GM18505 (cell line): ENCODE measurements at regions not wholly inside any gene's neighbourhood (a gene's known extent, or its start where the extent isn't known, plus 50 kb on each side); places are given as distances from the start of the nearest gene placed in this dataset.
A peak's percentile ranks its signal among the peaks of the same experiment; 100 is the strongest.
"Not testable (repeated sequence)": the region's sequence is repeated elsewhere in the genome, so short reads cannot be mapped to it uniquely, and the experiment has no call there.

Source experiments
- ATAC-seq: cut with Tn5 transposase; IDR thresholded peaks from one replicate; pipeline ENCODE4 v1.9.1; 2021; ENCODE audit not compliant: unreplicated experiment
- POLR2A ChIP-seq: IDR thresholded peaks from 4 replicates; pipeline ENCODE4 v1.6.1; 2011; ENCODE audit warnings: borderline replicate concordance; ENCODE audit not compliant: insufficient read depth, insufficient read length; ENCODE audit errors: extremely low read depth

DNA sequence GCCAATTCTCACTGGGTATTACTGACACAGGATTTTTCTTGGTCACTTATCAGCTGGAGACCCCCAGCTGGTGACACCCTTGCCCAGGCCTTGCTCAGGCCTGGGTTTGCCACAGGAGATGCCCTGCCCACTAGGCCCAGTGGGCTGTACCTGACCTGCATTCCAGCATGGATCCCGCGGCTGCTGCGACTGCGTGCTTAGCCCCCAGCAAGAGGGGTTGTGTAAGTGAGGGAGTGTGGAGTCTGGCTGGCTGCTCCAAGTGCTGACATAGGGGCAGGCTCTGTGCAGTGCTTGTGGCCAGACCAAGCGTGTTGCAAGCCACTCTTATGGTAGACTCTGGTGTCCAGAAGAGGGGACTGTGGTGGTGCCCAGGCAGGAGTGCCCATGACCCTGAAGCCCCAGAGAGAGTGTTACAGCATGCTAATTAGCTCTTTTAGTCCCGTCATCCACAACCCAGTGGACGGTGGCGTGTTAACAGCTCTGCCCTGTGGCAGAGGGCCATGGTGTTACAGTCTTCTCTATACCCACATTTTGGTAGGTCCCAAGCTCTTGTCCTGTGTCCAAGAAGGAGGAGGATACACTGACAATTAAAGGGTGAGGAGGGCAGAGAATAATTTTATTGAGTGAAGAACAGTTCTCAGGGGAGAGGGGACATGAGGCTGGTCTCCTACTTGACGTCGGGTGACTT lies 491.7 kb upstream of the MEIS1 start:
- TF ChIP-seq POLR2A = no peak
- ATAC-seq = no peak

DNA sequence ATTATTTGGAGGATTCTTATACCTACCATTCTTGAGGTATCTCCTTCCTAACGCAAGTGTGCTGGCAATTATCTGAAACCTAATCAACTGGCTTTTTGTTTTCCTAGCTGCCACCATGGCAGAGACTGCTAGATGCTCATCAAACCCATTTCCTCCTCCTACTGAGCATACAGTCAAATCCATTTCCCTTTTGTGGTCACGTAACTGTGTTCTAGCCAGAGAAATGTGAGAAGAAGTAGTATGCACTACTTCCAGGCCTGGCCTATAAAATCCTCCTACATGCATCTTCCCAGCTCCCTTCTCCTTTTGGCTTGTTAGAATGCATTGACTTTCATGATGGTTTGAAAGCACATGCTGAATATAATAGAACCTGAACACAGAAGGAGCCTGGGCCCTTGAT lies 494.1 kb upstream of the MEIS1 start:
- TF ChIP-seq POLR2A = no peak
- ATAC-seq = no peak

DNA sequence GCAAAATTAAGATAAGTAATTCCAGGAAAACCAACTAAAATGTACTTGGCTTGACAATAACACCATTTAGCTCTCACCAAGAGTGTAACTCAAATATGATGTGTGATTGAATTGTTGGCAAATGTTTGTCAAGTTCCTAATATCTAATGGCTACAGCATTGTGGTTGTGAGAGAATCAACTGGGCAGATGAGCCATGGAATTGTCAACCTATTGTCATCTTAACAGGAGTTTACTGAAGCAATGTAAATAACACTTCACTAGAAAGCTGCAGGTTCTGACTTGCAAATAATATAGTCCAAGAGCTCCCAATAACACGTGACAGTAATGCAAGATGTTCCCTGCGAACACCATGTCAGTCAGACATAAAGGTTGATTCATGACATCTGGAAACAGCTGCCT lies 495.2 kb upstream of the MEIS1 start:
- no peak for ATAC-seq
- TF ChIP-seq POLR2A = no peak

DNA sequence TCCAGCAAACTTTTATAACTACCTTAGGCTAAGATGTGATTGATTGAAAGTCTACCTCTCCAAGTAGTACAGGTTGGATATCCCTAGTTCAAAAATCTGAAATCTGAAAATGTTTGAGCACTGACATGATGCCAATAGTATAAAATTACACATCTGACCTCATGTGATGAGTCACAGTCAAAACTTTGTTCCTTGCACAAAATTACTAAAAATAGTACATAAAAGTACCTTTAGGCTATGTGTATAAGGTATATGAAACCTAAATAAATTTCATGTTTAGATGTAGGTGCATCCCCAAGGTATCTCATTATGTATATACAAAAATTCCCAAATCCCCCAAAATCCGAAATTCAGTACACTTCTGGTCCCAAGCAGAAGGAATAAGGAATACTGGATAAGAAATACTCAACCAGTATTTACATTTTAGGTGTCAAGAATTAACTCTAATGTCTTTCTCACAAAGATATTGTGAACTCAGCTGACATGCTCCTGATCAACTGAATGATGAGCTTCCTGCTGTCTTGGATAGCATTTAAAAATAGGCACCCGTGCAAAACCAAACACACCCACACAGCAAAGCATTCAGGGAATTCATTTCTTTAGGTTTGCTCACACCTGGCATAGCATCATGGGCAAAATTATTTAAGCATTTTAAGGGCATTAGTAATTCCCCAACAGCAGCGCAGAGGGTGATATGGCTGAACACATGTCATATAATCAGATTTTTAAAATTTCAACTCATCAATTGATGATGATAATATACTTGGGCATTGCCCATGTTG lies 497.4 kb upstream of the MEIS1 start:
- ATAC-seq = no peak
- TF ChIP-seq POLR2A = no peak

DNA sequence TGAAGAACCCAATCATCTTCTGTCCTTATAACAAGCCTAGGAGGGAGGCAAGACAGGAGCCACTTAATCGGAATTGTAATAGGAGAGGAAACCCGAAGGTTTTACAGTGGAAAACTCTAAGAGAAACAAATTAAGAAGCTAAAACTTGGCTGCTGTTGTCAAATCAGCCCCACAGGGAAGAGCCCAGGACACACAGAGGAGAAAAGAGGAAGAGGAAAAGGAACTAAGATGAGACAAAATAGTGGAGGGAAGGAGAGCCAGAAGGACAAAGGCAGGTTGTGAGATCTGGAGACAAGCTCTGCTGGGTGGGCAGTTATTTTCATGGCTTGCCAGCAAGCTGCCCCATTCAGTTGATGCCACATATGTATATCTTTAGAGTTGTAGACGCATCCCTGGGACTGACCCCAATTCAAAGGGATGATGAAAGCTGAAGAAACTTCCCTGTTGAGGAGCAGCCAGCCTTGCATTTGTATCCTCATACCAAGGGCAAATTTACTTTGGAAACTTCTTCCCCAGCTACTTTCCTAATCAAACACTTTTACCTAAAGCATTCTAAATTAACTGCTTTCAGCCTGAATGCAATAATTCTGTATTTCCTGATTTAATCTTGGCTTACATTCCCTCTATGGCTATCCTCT lies 499.8 kb upstream of the MEIS1 start:
- TF ChIP-seq POLR2A = no peak
- ATAC-seq = no peak

GRCh38 chr2:65932571-65932970 lies 500.2 kb upstream of the SPRED2 start:
- TF ChIP-seq POLR2A = no peak
- ATAC-seq = no peak

DNA sequence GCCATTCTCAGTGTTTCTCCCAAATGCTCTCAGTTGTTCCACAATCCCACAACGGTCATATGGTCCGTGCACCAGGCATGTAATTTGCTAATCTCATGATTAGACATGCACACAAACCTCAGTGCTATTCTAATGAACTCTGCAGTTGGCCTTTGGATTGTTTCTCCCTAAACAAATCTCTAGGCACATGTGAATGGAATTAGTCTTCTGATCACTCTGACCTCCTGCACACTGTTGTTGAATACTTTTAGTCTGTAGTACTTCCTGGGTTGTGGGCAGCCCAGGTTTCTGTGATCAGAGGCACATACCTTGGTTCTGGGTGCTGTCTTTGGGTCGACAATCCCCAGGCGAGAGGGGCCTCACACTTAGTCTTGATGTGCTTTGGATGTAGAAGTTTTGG lies 498.7 kb upstream of the SPRED2 start:
- TF ChIP-seq POLR2A = no peak
- ATAC-seq = no peak

GRCh38 chr2:65930259-65930658 lies 497.9 kb upstream of the SPRED2 start:
- ATAC-seq = no peak
- no peak for TF ChIP-seq POLR2A

- ATAC-seq = not testable (repeated sequence)
Observed at GRCh38 chr2:65929664-65930063, 497.3 kb upstream of the SPRED2 start.

DNA sequence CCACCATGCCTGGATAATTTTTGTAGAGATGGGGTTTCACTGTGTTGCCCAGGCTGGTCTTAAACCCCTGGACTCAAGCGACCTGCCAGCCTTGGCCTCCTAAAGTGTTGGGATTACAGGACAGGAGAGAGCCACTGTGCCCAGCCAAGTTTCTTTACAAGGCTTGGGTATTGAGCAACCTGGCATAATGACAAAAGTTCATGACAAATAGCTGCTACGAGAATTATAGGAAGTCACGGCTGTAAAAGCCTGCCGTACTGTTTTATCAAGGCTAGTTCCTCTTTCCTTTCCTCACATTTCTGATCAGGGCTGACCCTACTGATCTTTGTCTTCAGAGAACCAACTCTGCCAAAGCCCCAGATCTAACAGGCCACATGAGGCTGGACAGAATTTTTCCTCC lies 490.4 kb upstream of the SPRED2 start:
- ATAC-seq = no peak
- no peak for TF ChIP-seq POLR2A

GRCh38 chr2:65922030-65922429 lies 489.6 kb upstream of the SPRED2 start:
- ATAC-seq = peak; percentile 94
- TF ChIP-seq POLR2A = no peak

GRCh38 chr2:65921116-65921515 lies 488.7 kb upstream of the SPRED2 start:
- ATAC-seq = no peak
- no peak for TF ChIP-seq POLR2A

DNA sequence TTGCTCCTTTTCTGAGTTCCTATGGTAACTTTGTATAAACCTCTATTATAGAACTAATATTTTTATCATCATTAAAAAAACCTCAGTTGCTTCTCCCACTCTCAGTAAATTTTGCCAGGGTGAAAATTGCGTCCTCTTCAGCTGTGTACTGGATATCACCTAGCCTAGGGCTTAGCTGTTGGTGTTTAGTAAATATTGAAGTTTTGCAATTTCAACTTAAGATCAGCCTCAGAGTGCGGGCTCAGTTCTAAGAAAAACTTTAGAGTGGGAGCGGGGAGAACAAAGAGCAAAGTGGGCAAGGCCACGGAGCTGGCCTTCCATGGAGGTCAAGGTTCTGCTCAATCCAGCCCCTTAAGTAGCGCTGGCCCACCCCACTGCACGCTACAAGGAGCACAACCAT lies 488.3 kb upstream of the SPRED2 start:
- ATAC-seq = no peak
- TF ChIP-seq POLR2A = no peak
